ENCODE measurements at regions not wholly inside any gene's neighbourhood (a gene's known extent, or its start where the extent isn't known, plus 50 kb on each side); places are given as distances from the start of the nearest gene placed in this dataset.

- Histone ChIP-seq H3K9me3 (ENCODE audit: severe bottlenecking) (peaks cover under 1% of the 10 kb centered on the region), H3K36me3 (no peaks in the 10 kb centered on the region), H3K4me3 (ENCODE audit: low read depth, low read length) (no peak overlapping the region), H3K27me3 (ENCODE audit: insufficient read depth, low read depth, severe bottlenecking) (peaks cover 90% of the 10 kb centered on the region), H3K27ac (no peak overlapping the region)
- TF ChIP-seq CTCF (IDR thresholded peaks at IDR 0.05; ENCODE audit: low read depth, low read length): no peak
- DNase-seq: no peak
Measured at GRCh38 chr15:93146601-93147000, 57.6 kb upstream of the RGMA start.

GRCh38 chr15:93146196-93146595 lies 57.2 kb upstream of the RGMA start:
- DNase-seq: no peak
- Histone ChIP-seq H3K27me3 (ENCODE audit: insufficient read depth, low read depth, severe bottlenecking) (peaks cover 90% of the 10 kb centered on the region), H3K4me3 (ENCODE audit: low read depth, low read length) (no peak overlapping the region), H3K27ac (no peak overlapping the region), H3K9me3 (ENCODE audit: severe bottlenecking) (peaks cover 4% of the 10 kb centered on the region), H3K36me3 (no peaks in the 10 kb centered on the region)
- TF ChIP-seq CTCF (IDR thresholded peaks at IDR 0.05; ENCODE audit: low read depth, low read length): no peak

- H3K36me3 ChIP-seq: no peaks in the 10 kb centered on the region
- peaks cover 90% of the 10 kb centered on the region for H3K27me3 ChIP-seq (ENCODE audit: insufficient read depth, low read depth, severe bottlenecking)
- DNase-seq: no peak
- no peak overlapping the region for H3K27ac ChIP-seq
- no peak overlapping the region for H3K4me3 ChIP-seq (ENCODE audit: low read depth, low read length)
- no peak for TF ChIP-seq CTCF (IDR thresholded peaks at IDR 0.05; ENCODE audit: low read depth, low read length)
- H3K9me3 ChIP-seq (ENCODE audit: severe bottlenecking): peaks cover 4% of the 10 kb centered on the region
Measured at GRCh38 chr15:93144463-93145236, 55.6 kb upstream of the RGMA start.

- Histone ChIP-seq H3K36me3 (no peaks in the 10 kb centered on the region), H3K9me3 (ENCODE audit: severe bottlenecking) (peaks cover 4% of the 10 kb centered on the region), H3K27me3 (ENCODE audit: insufficient read depth, low read depth, severe bottlenecking) (peaks cover 95% of the 10 kb centered on the region), H3K4me3 (ENCODE audit: low read depth, low read length) (no peak overlapping the region), H3K27ac (no peak overlapping the region)
- no peak for DNase-seq
- TF ChIP-seq CTCF (IDR thresholded peaks at IDR 0.05; ENCODE audit: low read depth, low read length): no peak
Measured at GRCh38 chr15:93143186-93143585, 54.2 kb upstream of the RGMA start.

DNA sequence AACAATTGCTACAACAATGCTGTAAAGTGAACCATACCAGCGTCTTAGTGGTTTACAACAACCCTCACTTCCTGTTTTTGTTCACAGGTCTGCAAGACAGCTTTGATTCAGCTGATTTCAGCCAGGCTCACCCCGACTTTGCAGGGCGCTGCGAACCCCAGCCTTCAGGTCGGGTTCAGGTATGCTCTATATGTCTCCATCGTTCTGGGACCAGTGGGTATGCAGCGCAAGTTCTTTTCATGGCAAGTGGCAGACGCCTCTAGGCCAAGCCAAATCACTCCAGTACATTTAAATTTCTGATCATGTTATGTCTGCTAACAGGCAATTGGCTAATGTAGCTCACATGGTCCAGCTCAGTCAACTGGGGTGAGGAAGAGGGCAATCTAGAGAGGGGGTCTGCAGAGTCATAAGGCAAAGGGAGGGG lies 52.4 kb upstream of the RGMA start:
- no peak for TF ChIP-seq CTCF (IDR thresholded peaks at IDR 0.05; ENCODE audit: low read depth, low read length)
- H3K27me3 ChIP-seq (ENCODE audit: insufficient read depth, low read depth, severe bottlenecking): peaks cover 96% of the 10 kb centered on the region
- no peak overlapping the region for H3K4me3 ChIP-seq (ENCODE audit: low read depth, low read length)

DNA sequence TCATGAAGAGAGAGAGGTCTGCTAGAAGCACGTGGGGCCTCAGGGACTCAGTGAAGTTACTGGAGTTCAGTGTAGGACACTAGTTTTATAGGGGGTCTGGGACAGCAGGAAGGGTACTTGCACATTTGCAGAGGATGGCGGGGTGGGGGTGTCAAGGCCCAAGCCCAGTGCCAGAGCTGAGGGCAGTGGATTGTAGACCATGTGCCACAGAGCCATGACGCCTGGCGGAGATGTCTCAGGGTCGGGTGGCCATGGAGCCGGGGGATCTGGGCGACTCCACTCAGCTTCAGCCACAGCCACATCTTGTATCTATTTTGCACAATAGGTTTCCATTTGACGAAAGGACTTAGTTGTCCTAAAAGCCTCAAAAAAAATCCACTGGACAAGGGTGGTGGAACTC lies 50.4 kb upstream of the RGMA start:
- H3K27me3 ChIP-seq (ENCODE audit: insufficient read depth, low read depth, severe bottlenecking): peaks cover 99% of the 10 kb centered on the region
- DNase-seq: no peak
- no peak for TF ChIP-seq CTCF (IDR thresholded peaks at IDR 0.05; ENCODE audit: low read depth, low read length)
- H3K9me3 ChIP-seq (ENCODE audit: severe bottlenecking): peaks cover 4% of the 10 kb centered on the region
- H3K4me3 ChIP-seq (ENCODE audit: low read depth, low read length): no peak overlapping the region
- H3K36me3 ChIP-seq: no peaks in the 10 kb centered on the region
- no peak overlapping the region for H3K27ac ChIP-seq

More for the DNA sequence above, 52.4 kb upstream of the RGMA start:
- DNase-seq: no peak
- Histone ChIP-seq H3K9me3 (ENCODE audit: severe bottlenecking) (peaks cover 4% of the 10 kb centered on the region), H3K27ac (no peak overlapping the region), H3K36me3 (no peaks in the 10 kb centered on the region)
